CD8-positive, alpha-beta memory T cell (primary cell): ENCODE measurements at regions not wholly inside any gene's neighbourhood (a gene's known extent, or its start where the extent isn't known, plus 50 kb on each side); places are given as distances from the start of the nearest gene placed in this dataset.
"Not testable (repeated sequence)": the region's sequence is repeated elsewhere in the genome, so short reads cannot be mapped to it uniquely, and the experiment has no call there.

Experiments
- CTCF ChIA-PET: fragments of 350-600 bp; sonication (Branson Sonifier 250); formaldehyde crosslinking; loops from one replicate; lab custom pipeline; 2021; ENCODE audit warnings: antibody characterized with exemption; lab: Charles Lee
- POLR2A ChIA-PET: fragments of 350-600 bp; sonication (Branson Sonifier 250); formaldehyde crosslinking; loops from one replicate; lab custom pipeline; 2021; ENCODE audit warnings: antibody characterized with exemption; lab: Charles Lee
- DNase-seq, 5 donors: peaks; one replicate each; pipeline versions ENCODE4 v3.0.0 to v3.0.0-alpha.2; 2020 to 2022; ENCODE audit warnings: mixed read lengths in 1 of 5
- H3K27ac ChIP-seq: one replicate; pipeline ENCODE4 v1.7.0; 2013; ENCODE audit warnings: low read depth, mild to moderate bottlenecking, low read length, moderate library complexity
- H3K27me3 ChIP-seq: 2 replicates; pipeline ENCODE4 v1.7.0; 2013; ENCODE audit warnings: low read length, mild to moderate bottlenecking; ENCODE audit not compliant: insufficient read depth, poor library complexity, severe bottlenecking
- H3K36me3 ChIP-seq: 2 replicates; pipeline ENCODE4 v1.7.0; 2013; ENCODE audit warnings: mild to moderate bottlenecking, low read length, moderate library complexity; ENCODE audit not compliant: insufficient read depth
- H3K4me1 ChIP-seq: 2 replicates; pipeline ENCODE4 v1.7.0; 2013; ENCODE audit warnings: mild to moderate bottlenecking, low read length, moderate library complexity; ENCODE audit not compliant: insufficient read depth
- H3K4me3 ChIP-seq: 2 replicates; pipeline ENCODE4 v1.7.0; 2013; ENCODE audit warnings: mild to moderate bottlenecking, low read length
- H3K9me3 ChIP-seq: 2 replicates; pipeline ENCODE4 v1.7.0; 2013; ENCODE audit warnings: mild to moderate bottlenecking, low read length
- H3K27ac Mint-ChIP-seq, 8 donors: one replicate each; pipeline ENCODE4 v1.8.0; 2020 to 2021; ENCODE audit warnings: mixed read lengths in 8 of 8, mild to moderate bottlenecking in 6 of 8, inconsistent platforms in 3 of 8, moderate library complexity in 3 of 8
- H3K27me3 Mint-ChIP-seq, 2 donors: one replicate each; pipeline ENCODE4 v1.8.0; 2020 to 2021; ENCODE audit warnings: mixed read lengths in 2 of 2, mild to moderate bottlenecking in 1 of 2, moderate library complexity in 1 of 2
- H3K36me3 Mint-ChIP-seq, 3 donors: one replicate each; pipeline ENCODE4 v1.8.0; 2020 to 2021; ENCODE audit warnings: mixed read lengths in 3 of 3, inconsistent platforms in 1 of 3, mild to moderate bottlenecking in 1 of 3
- H3K4me1 Mint-ChIP-seq, 3 donors: one replicate each; pipeline ENCODE4 v1.8.0; 2020 to 2021; ENCODE audit warnings: mixed read lengths in 3 of 3, inconsistent platforms in 1 of 3, mild to moderate bottlenecking in 1 of 3
- H3K4me3 Mint-ChIP-seq, 7 donors: one replicate each; pipeline ENCODE4 v1.8.0; 2020 to 2021; ENCODE audit warnings: mixed read lengths in 7 of 7, mild to moderate bottlenecking in 6 of 7, moderate library complexity in 4 of 7, inconsistent platforms in 2 of 7
- H3K9me3 Mint-ChIP-seq, 5 donors: one replicate each; pipeline ENCODE4 v1.8.0; 2020 to 2022; ENCODE audit warnings: mixed read lengths in 5 of 5, mild to moderate bottlenecking in 3 of 5, moderate library complexity in 2 of 5, inconsistent platforms in 1 of 5

- H3K27ac ChIP-seq, H3K4me3 Mint-ChIP-seq, H3K4me1 ChIP-seq, H3K36me3 ChIP-seq, H3K27me3 Mint-ChIP-seq, H3K4me3 ChIP-seq, CTCF ChIA-PET, POLR2A ChIA-PET, H3K27me3 ChIP-seq, DNase-seq, H3K36me3 Mint-ChIP-seq, H3K9me3 ChIP-seq, H3K27ac Mint-ChIP-seq, H3K4me1 Mint-ChIP-seq: not testable (repeated sequence)
- peaks cover 9 to 20% (median 19%) of the 10 kb centered on the region in 5 donors for H3K9me3 Mint-ChIP-seq
Measured at GRCh38 chr10:20370977-20371533, 526.1 kb downstream of the NEBL start.

GRCh38 chr10:20369863-20370736, 527.0 kb downstream of the NEBL start:
- Mint-ChIP-seq H3K27me3 (no peaks in the 10 kb centered on the region), H3K4me3 (no peak overlapping the region), H3K9me3 (peaks cover 9 to 20% (median 18%) of the 10 kb centered on the region in 5 donors), H3K27ac (no peak overlapping the region), H3K36me3 (no peaks in the 10 kb centered on the region), H3K4me1 (no peaks in the 10 kb centered on the region)
- no peaks in the 10 kb centered on the region for H3K4me1 ChIP-seq
- no peak overlapping the region for H3K27ac ChIP-seq
- H3K27me3 ChIP-seq = no peaks in the 10 kb centered on the region
- H3K4me3 ChIP-seq = no peak overlapping the region
- no peak for DNase-seq
- no peaks in the 10 kb centered on the region for H3K36me3 ChIP-seq
- no peaks in the 10 kb centered on the region for H3K9me3 ChIP-seq
- CTCF ChIA-PET = no interaction called here
- POLR2A ChIA-PET = no interaction called here

GRCh38 chr10:20363684-20364083, 533.4 kb downstream of the NEBL start:
- Mint-ChIP-seq H3K4me1 (no peaks in the 10 kb centered on the region), H3K27me3 (no peaks in the 10 kb centered on the region), H3K36me3 (no peaks in the 10 kb centered on the region), H3K27ac (no peak overlapping the region), H3K9me3 (peaks cover 3 to 26% (median 6%) of the 10 kb centered on the region in 5 donors), H3K4me3 (no peak overlapping the region)
- H3K36me3 ChIP-seq = no peaks in the 10 kb centered on the region
- DNase-seq = no peak
- POLR2A ChIA-PET = no interaction called here
- H3K4me1 ChIP-seq = no peaks in the 10 kb centered on the region
- H3K9me3 ChIP-seq = no peaks in the 10 kb centered on the region
- H3K4me3 ChIP-seq = no peak overlapping the region
- no peaks in the 10 kb centered on the region for H3K27me3 ChIP-seq
- CTCF ChIA-PET = no interaction called here
- H3K27ac ChIP-seq = no peak overlapping the region

- CTCF ChIA-PET = no interaction called here
- no peaks in the 10 kb centered on the region for H3K4me1 Mint-ChIP-seq
- H3K36me3 ChIP-seq = no peaks in the 10 kb centered on the region
- H3K27ac ChIP-seq = no peak overlapping the region
- no peaks in the 10 kb centered on the region for H3K9me3 ChIP-seq
- no peak overlapping the region for H3K27ac Mint-ChIP-seq
- H3K9me3 Mint-ChIP-seq = peaks cover 3 to 16% (median 11%) of the 10 kb centered on the region in 5 donors
- no peaks in the 10 kb centered on the region for H3K27me3 ChIP-seq
- no peaks in the 10 kb centered on the region for H3K36me3 Mint-ChIP-seq
- H3K4me3 ChIP-seq = no peak overlapping the region
- no peak overlapping the region for H3K4me3 Mint-ChIP-seq
- no peak for DNase-seq
- POLR2A ChIA-PET = no interaction called here
- H3K27me3 Mint-ChIP-seq = peaks cover 0 to 1% of the 10 kb centered on the region in 2 donors
- H3K4me1 ChIP-seq = no peaks in the 10 kb centered on the region
Measured at GRCh38 chr10:20355915-20356314, 539.7 kb downstream of the PLXDC2 start.

- ChIA-PET POLR2A (no interaction called here), CTCF (no interaction called here)
- no peak overlapping the region for H3K27ac Mint-ChIP-seq
- H3K4me1 ChIP-seq = no peaks in the 10 kb centered on the region
- H3K36me3 ChIP-seq = no peaks in the 10 kb centered on the region
- H3K27me3 ChIP-seq = no peaks in the 10 kb centered on the region
- peaks cover 0 to 1% of the 10 kb centered on the region in 2 donors for H3K27me3 Mint-ChIP-seq
- no peak overlapping the region for H3K27ac ChIP-seq
- H3K36me3 Mint-ChIP-seq = no peaks in the 10 kb centered on the region
- no peak for DNase-seq
- H3K4me3 ChIP-seq = no peak overlapping the region
- no peaks in the 10 kb centered on the region for H3K4me1 Mint-ChIP-seq
- peaks cover 3 to 16% (median 12%) of the 10 kb centered on the region in 5 donors for H3K9me3 Mint-ChIP-seq
- no peak overlapping the region for H3K4me3 Mint-ChIP-seq
- H3K9me3 ChIP-seq = no peaks in the 10 kb centered on the region
Measured at GRCh38 chr10:20355011-20355410, 538.8 kb downstream of the PLXDC2 start.

GRCh38 chr10:20354166-20354565, 537.9 kb downstream of the PLXDC2 start:
- CTCF ChIA-PET = no interaction called here
- H3K27ac Mint-ChIP-seq = no peak overlapping the region

GRCh38 chr10:20350509-20350908, 534.3 kb downstream of the PLXDC2 start:
- Mint-ChIP-seq H3K9me3 (peaks cover 0 to 21% (median 11%) of the 10 kb centered on the region in 5 donors), H3K36me3 (no peaks in the 10 kb centered on the region), H3K4me1 (no peaks in the 10 kb centered on the region), H3K27ac (no peak overlapping the region), H3K4me3 (no peak overlapping the region), H3K27me3 (no peaks in the 10 kb centered on the region)
- no peak for DNase-seq
- ChIA-PET POLR2A (no interaction called here), CTCF (no interaction called here)
- Histone ChIP-seq H3K9me3 (no peaks in the 10 kb centered on the region), H3K4me1 (no peaks in the 10 kb centered on the region), H3K27me3 (no peaks in the 10 kb centered on the region), H3K36me3 (no peaks in the 10 kb centered on the region), H3K4me3 (no peak overlapping the region), H3K27ac (no peak overlapping the region)

More at GRCh38 chr10:20354166-20354565, 537.9 kb downstream of the PLXDC2 start:
- no peak overlapping the region for H3K27ac ChIP-seq
- no peak overlapping the region for H3K4me3 ChIP-seq
- H3K9me3 ChIP-seq = no peaks in the 10 kb centered on the region
- H3K36me3 Mint-ChIP-seq = no peaks in the 10 kb centered on the region
- no peaks in the 10 kb centered on the region for H3K27me3 ChIP-seq
- peaks cover 0 to 1% of the 10 kb centered on the region in 2 donors for H3K27me3 Mint-ChIP-seq
- peaks cover 3 to 17% (median 12%) of the 10 kb centered on the region in 5 donors for H3K9me3 Mint-ChIP-seq
- DNase-seq = no peak
- POLR2A ChIA-PET = no interaction called here
- H3K4me1 ChIP-seq = no peaks in the 10 kb centered on the region
- no peaks in the 10 kb centered on the region for H3K36me3 ChIP-seq
- no peaks in the 10 kb centered on the region for H3K4me1 Mint-ChIP-seq
- no peak overlapping the region for H3K4me3 Mint-ChIP-seq

- Histone ChIP-seq H3K4me1 (no peaks in the 10 kb centered on the region), H3K27ac (no peak overlapping the region), H3K27me3 (no peaks in the 10 kb centered on the region), H3K36me3 (no peaks in the 10 kb centered on the region), H3K9me3 (no peaks in the 10 kb centered on the region), H3K4me3 (no peak overlapping the region)
- Mint-ChIP-seq H3K27ac (no peak overlapping the region), H3K4me1 (no peaks in the 10 kb centered on the region), H3K9me3 (peaks cover 5 to 38% (median 11%) of the 10 kb centered on the region in 5 donors), H3K27me3 (peaks cover 0 to 1% of the 10 kb centered on the region in 2 donors), H3K36me3 (peaks cover 0 to 8% (median 0%) of the 10 kb centered on the region in 3 donors), H3K4me3 (no peak overlapping the region)
- ChIA-PET POLR2A (no interaction called here), CTCF (no interaction called here)
- DNase-seq = no peak
Measured at GRCh38 chr10:20343036-20343435, 526.8 kb downstream of the PLXDC2 start.
